Activated naive CD8-positive, alpha-beta T cell treated with anti-CD3 and anti-CD28 coated beads for 36 hours (primary cell): ENCODE measurements at regions not wholly inside any gene's neighbourhood (a gene's known extent, or its start where the extent isn't known, plus 50 kb on each side); places are given as distances from the start of the nearest gene placed in this dataset.
"Not testable (repeated sequence)": the region's sequence is repeated elsewhere in the genome, so short reads cannot be mapped to it uniquely, and the experiment has no call there.

Source experiments
- DNase-seq: peaks from one replicate; pipeline ENCODE4 v3.0.0; 2021
- H3K27ac Mint-ChIP-seq: one replicate; pipeline ENCODE4 v1.8.0; 2022; ENCODE audit warnings: mild to moderate bottlenecking, moderate library complexity, mixed read lengths
- H3K27me3 Mint-ChIP-seq: one replicate; pipeline ENCODE4 v1.8.0; 2022; ENCODE audit warnings: mild to moderate bottlenecking, mixed read lengths
- H3K36me3 Mint-ChIP-seq: one replicate; pipeline ENCODE4 v1.8.0; 2021; ENCODE audit warnings: mild to moderate bottlenecking, mixed read lengths
- H3K4me1 Mint-ChIP-seq: one replicate; pipeline ENCODE4 v1.8.0; 2021; ENCODE audit warnings: mixed read lengths
- H3K4me3 Mint-ChIP-seq: one replicate; pipeline ENCODE4 v1.8.0; 2022; ENCODE audit warnings: mild to moderate bottlenecking, moderate library complexity, mixed read lengths
- H3K9me3 Mint-ChIP-seq: one replicate; pipeline ENCODE4 v1.8.0; 2022; ENCODE audit warnings: mixed read lengths

DNA sequence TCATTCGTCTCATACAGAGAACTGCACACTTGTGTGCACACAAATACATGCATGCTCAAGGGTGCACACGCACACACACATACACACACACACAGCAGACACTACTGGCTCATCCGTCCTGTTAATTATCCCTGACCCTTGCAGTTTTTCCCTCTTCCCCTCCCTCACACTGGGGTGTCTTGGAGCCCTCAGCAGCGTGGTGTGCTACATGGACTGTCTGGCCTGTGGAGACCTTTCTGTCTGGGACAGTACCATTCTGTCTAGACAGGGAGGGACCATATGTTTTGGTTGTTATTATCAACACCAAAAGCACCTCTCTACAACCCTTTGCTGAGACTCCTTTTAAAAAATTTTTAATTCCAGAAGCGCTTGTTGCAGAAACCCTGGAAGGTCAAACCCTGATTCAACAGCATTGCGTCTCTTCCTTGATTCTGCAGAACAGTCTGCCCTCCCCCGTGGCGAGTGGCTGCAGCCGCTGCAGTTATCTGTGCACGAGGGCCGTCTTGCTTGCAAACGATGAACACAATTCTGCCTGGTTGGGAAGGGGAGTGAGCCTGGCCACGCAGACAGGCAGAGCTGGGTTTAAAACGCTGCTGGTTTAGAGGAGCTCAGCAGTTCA is 374.0 kb downstream of the IRS2 start:
- no peaks in the 10 kb centered on the region for H3K4me1 Mint-ChIP-seq
- H3K4me3 Mint-ChIP-seq: no peak overlapping the region

DNA sequence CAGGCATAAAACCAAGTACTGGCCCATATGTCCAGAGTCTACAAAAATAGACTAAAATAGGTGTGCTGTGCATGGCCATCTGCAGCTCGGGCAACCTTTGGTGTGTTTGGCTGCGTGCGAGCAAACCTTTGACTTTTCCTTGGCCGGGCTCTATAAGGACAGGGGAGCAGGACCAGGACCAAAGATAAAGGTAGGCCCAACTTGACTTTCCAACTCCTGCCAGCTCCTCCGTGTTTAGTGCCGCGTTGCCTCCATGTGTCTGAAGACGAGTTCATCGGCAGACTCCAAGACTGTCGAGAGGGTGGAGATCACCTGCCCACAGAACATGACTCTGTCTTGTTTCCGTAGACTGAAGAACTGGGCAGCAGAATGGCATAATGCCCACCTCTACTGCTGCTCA is 375.5 kb downstream of the IRS2 start:
- no peak overlapping the region for H3K27ac Mint-ChIP-seq
- no peak overlapping the region for H3K4me3 Mint-ChIP-seq
- no peaks in the 10 kb centered on the region for H3K36me3 Mint-ChIP-seq
- no peak for DNase-seq
- H3K9me3 Mint-ChIP-seq: no peaks in the 10 kb centered on the region
- no peaks in the 10 kb centered on the region for H3K4me1 Mint-ChIP-seq
- peaks cover 20% of the 10 kb centered on the region for H3K27me3 Mint-ChIP-seq

More for the DNA sequence above, 374.0 kb downstream of the IRS2 start:
- DNase-seq: no peak
- Mint-ChIP-seq H3K9me3 (no peaks in the 10 kb centered on the region), H3K36me3 (no peaks in the 10 kb centered on the region), H3K27ac (no peak overlapping the region), H3K27me3 (peaks cover 24% of the 10 kb centered on the region)

DNA sequence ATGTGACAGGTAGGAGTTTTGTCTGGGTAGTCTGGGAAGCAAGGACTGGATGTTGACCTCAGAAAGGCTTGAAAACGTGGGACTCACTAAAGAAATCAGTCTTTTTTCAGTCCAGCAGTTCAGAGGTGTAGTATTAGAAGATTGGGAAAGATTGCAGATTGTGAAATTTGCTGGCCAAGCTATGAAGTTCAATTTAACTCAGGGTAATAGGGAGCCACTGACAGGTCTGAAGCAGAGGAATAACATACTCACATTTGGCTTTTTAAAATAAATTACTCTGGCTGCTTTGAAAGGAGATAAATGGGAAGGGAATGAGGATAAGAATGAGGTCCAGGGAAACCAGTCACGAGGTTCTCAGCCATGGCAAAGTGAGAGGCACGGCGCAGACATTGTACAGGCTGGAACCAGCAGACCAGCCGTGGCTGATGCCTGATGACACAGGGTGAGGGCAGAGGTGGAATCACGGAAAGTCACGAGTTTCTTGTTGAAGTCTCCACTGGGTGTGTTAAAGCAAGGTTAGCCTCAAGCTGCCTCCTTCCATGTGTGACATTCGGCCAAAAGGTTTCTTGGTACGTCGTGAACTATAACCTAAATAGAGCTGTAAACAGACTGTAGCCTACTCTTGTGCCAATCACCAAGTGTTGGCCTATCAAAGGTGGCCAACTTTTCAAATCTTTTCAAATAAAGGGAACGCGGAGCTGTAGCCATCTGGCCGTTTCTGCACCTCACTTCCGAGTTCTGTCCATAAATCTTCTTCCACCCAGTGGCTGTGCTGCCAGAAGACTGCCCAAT is 377.6 kb downstream of the IRS2 start:
- no peak overlapping the region for H3K27ac Mint-ChIP-seq
- H3K4me1 Mint-ChIP-seq: no peaks in the 10 kb centered on the region
- peaks cover 1% of the 10 kb centered on the region for H3K9me3 Mint-ChIP-seq
- H3K4me3 Mint-ChIP-seq: no peak overlapping the region
- no peaks in the 10 kb centered on the region for H3K36me3 Mint-ChIP-seq
- no peak for DNase-seq
- H3K27me3 Mint-ChIP-seq: peaks cover 19% of the 10 kb centered on the region

DNA sequence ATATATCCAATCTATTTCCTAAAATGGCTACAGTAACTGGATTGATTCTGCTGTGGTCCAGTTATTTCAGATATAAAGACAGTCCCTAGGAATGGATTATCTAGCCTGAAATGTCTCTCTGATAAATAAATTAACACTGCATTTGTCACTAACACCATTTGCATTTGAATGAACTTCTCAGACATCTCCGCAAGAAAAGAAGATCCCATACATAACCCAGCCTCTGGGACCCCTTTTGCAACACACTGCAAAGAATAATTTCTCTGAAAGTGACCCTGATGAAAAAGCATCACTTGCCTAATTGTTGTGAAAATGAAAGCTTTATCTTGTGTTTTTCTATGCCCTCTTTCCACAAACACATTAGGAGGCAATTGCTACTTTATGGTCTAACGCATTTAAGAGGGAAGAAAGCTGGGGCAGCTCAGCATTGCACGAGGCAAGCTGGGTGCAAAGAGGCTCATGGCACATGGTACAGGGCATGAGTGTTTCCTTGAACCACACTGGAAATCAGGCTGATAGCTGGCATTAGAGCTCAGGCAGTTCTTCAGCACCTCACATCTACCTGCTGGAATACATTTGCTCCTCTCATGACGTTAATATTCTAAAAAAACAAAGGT is 379.9 kb downstream of the IRS2 start:
- Mint-ChIP-seq H3K27me3 (peaks cover 12% of the 10 kb centered on the region), H3K36me3 (no peaks in the 10 kb centered on the region), H3K4me1 (no peaks in the 10 kb centered on the region), H3K4me3 (no peak overlapping the region), H3K27ac (no peak overlapping the region), H3K9me3 (peaks cover 1% of the 10 kb centered on the region)
- no peak for DNase-seq

DNA sequence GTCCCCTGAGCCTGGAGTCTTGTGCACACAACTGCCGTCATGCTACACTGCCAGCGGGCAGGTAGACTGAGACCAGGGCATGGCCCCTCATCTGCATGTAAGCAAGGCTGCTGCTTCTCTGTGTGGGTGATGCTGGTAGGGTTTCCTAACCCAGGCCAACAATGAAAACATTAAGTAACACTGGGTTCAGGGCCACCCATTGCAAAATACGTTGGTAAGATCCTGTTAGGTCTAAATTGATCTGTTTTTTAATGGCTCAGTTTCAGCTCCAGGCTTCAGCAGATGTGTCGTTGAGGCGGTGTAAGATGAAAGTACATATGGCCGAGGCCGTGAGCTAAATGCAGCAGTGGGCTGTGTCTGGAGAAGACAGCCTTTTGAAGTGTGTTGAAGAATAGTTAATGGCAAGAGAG is 383.4 kb downstream of the IRS2 start:
- Mint-ChIP-seq H3K27me3 (peaks cover 16% of the 10 kb centered on the region), H3K36me3 (no peaks in the 10 kb centered on the region), H3K4me1 (no peaks in the 10 kb centered on the region), H3K4me3 (no peak overlapping the region), H3K9me3 (peaks cover 1% of the 10 kb centered on the region), H3K27ac (no peak overlapping the region)
- no peak for DNase-seq

DNA sequence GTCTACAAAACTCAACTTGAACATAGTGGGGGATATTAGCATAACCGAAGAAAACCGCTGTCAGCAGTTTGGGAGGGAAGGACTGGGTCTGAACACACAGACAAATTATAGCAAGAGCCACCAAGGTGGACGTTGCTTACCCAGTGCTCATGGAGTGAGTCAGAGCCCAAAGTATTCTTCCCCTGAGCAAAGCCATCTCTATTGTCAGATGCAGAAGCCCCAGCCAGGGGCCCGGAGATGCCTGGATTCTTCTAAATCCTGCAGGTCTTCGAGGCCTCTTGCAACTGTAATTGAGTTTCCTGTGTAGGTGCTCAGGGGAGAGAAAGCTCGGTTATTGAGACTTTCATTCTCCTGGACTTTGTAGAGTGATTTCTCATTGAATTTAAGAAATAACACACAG is 384.5 kb downstream of the IRS2 start:
- no peak overlapping the region for H3K4me3 Mint-ChIP-seq
- no peaks in the 10 kb centered on the region for H3K4me1 Mint-ChIP-seq

DNA sequence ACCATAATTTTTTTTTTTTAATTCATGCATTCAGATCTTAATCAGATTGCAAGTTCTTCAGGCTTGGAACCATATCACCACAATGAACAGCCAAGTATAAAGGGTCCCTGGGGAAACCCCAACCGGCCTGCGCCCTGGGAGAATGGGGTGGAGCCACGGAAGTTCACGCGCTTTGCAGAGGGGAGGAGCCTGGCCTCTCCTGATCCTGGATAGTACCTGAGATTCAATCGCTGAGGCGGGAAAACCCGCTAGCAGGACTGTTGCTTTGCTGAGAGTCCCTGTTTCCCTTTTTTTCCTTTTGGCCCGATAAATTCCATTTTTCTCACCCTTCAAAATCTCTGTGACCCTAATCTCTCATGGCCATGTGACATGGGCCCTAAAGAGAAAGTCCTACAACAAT is 385.1 kb downstream of the IRS2 start:
- Mint-ChIP-seq H3K4me3 (no peak overlapping the region), H3K36me3 (no peaks in the 10 kb centered on the region), H3K9me3 (peaks cover 1% of the 10 kb centered on the region), H3K4me1 (no peaks in the 10 kb centered on the region), H3K27me3 (peaks cover 16% of the 10 kb centered on the region), H3K27ac (no peak overlapping the region)
- DNase-seq: no peak

More for the DNA sequence above, 384.5 kb downstream of the IRS2 start:
- no peak overlapping the region for H3K27ac Mint-ChIP-seq
- no peak for DNase-seq
- peaks cover 1% of the 10 kb centered on the region for H3K9me3 Mint-ChIP-seq
- no peaks in the 10 kb centered on the region for H3K36me3 Mint-ChIP-seq
- H3K27me3 Mint-ChIP-seq: peaks cover 16% of the 10 kb centered on the region

DNA sequence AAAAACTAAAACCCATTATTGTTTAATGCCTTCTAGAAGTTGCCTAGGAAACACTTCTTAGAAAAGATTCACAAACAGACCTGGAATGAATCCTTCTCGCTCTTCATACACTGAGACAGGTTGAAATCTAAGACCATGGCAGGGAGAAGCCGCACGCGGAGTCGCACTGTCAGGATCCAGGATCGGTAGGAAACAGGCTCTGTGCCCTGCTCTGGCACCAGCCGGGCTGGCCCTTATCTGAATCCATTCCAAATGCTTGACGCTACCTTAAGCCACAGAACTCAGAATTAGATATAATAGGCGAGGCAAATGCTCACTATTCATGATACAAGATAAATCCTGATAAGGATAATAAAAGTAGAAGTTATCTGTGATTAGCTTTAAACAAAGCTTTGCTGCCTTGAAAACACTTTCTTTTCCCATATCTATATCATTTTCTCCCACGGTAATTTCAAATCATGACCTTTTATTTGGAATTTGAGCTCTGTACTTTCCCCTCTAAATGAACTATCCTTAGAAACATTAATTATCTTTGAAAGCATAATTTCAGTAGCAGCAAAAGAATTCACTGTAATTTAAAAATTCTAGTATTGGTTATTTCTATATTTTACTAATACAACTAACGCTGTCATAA is 385.6 kb downstream of the IRS2 start:
- H3K4me3 Mint-ChIP-seq: no peak overlapping the region
- no peaks in the 10 kb centered on the region for H3K4me1 Mint-ChIP-seq
- H3K9me3 Mint-ChIP-seq: peaks cover 1% of the 10 kb centered on the region
- peaks cover 16% of the 10 kb centered on the region for H3K27me3 Mint-ChIP-seq
- DNase-seq: no peak
- no peak overlapping the region for H3K27ac Mint-ChIP-seq
- no peaks in the 10 kb centered on the region for H3K36me3 Mint-ChIP-seq

DNA sequence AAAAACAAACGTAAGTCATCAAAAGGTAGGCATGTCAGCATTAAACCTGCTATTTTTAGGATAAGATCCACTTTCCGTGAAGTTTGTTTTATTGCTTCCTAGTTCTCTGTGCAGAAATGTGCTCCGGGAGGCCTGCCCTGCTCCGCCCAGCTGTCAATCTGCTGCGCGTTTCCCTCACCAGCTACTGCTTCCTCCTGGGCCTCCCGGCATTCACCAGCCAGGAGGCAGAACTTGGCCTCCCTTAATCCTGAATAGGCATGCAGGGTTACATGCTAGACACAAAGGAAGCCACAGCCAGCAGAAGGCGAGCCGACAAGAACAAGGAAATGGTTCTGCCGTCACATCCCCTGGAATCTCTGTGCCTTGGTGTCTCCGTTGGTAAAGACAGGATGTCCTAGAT is 386.2 kb downstream of the IRS2 start:
- peaks cover 16% of the 10 kb centered on the region for H3K27me3 Mint-ChIP-seq
- H3K4me3 Mint-ChIP-seq: no peak overlapping the region
- H3K36me3 Mint-ChIP-seq: no peaks in the 10 kb centered on the region
- no peak overlapping the region for H3K27ac Mint-ChIP-seq
- peaks cover 1% of the 10 kb centered on the region for H3K9me3 Mint-ChIP-seq
- no peaks in the 10 kb centered on the region for H3K4me1 Mint-ChIP-seq
- no peak for DNase-seq

DNA sequence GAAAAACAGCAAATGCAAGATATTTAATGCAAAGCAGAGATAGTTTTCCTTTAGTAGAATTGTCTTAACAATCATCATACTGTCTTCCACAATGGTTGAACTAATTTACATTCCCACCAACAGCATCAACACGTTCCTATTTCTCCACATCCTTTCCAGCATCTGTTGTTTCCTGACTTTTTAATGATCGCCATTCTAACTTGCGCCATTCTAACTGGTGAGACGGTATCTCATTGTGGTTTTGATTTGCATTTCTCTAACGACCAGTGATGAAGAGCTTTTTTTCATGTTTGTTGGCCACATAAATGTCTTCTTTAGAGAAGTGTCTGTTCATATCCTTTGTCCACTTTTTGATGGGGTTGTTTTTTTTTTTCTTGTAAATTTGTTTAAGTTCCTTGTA is 388.3 kb downstream of the IRS2 start:
- not testable (repeated sequence) for H3K4me1 Mint-ChIP-seq
- peaks cover 16% of the 10 kb centered on the region for H3K27me3 Mint-ChIP-seq

DNA sequence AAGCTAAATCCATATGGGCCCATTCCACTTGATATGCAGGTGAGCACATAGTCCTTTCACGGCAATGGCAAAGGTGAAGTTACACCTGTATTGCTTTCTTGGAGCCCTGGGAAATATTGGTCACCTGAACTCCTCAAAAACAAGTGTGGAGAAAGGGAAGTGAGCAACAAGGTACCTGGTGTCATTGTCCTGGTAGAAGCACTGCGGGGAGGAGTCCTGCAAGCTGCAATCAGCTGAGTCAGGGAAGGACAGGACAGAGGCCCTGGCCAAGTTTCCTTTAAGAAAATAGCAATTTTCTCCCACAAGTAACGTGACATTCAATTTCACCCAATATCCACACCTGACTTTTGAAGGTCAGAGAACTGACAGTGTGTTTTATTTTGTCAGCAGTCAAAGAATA is 389.1 kb downstream of the IRS2 start:
- no peaks in the 10 kb centered on the region for H3K9me3 Mint-ChIP-seq
- peaks cover 16% of the 10 kb centered on the region for H3K27me3 Mint-ChIP-seq
- H3K36me3 Mint-ChIP-seq: no peaks in the 10 kb centered on the region
- no peak overlapping the region for H3K4me3 Mint-ChIP-seq
- H3K27ac Mint-ChIP-seq: no peak overlapping the region
- H3K4me1 Mint-ChIP-seq: no peaks in the 10 kb centered on the region
- DNase-seq: no peak

More for the DNA sequence above, 388.3 kb downstream of the IRS2 start:
- not testable (repeated sequence) for H3K27ac Mint-ChIP-seq, H3K4me3 Mint-ChIP-seq, DNase-seq, H3K36me3 Mint-ChIP-seq, H3K9me3 Mint-ChIP-seq

DNA sequence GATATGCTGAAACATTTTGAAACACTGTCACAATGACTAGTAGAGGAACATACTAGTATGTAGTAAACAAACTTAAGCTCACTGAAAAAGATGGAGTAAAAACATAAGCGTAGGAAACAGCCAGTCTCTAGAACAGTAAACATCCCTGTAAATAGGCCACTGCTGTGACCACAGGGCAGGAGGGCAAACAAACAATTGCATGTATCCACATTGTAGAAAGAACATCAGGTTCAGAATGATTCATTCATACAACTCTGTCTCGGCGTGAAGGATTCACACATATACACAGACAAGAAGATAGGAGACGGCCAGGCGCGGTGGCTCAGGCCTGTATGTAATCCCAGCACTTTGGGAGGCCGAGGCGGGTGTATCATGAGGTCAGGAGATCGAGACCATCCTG is 390.1 kb downstream of the IRS2 start:
- Mint-ChIP-seq H3K4me1 (no peaks in the 10 kb centered on the region), H3K27me3 (peaks cover 19% of the 10 kb centered on the region), H3K36me3 (no peaks in the 10 kb centered on the region), H3K4me3 (no peak overlapping the region), H3K9me3 (no peaks in the 10 kb centered on the region), H3K27ac (no peak overlapping the region)
- no peak for DNase-seq

DNA sequence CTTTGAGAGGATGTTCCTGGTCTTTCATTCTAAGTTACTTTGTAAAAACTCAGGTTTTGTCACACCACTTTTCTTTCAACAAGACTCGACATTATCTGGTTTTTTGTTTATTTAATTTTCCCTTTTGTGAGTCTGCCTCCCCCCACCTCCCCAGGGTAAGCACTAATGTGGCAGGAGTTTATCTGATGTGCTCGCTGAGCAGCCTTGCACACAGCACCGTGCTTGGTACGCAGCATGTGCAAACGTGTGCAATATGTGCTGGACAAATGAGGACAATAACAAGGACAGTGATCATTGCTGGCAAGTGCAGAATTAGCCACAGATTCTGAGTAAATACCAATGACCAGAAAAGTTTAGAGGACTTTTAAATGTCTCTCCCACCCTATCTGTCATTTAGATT is 391.4 kb downstream of the IRS2 start:
- no peak for DNase-seq
- Mint-ChIP-seq H3K9me3 (no peaks in the 10 kb centered on the region), H3K27ac (no peak overlapping the region), H3K27me3 (peaks cover 15% of the 10 kb centered on the region), H3K36me3 (no peaks in the 10 kb centered on the region), H3K4me1 (no peaks in the 10 kb centered on the region), H3K4me3 (no peak overlapping the region)

DNA sequence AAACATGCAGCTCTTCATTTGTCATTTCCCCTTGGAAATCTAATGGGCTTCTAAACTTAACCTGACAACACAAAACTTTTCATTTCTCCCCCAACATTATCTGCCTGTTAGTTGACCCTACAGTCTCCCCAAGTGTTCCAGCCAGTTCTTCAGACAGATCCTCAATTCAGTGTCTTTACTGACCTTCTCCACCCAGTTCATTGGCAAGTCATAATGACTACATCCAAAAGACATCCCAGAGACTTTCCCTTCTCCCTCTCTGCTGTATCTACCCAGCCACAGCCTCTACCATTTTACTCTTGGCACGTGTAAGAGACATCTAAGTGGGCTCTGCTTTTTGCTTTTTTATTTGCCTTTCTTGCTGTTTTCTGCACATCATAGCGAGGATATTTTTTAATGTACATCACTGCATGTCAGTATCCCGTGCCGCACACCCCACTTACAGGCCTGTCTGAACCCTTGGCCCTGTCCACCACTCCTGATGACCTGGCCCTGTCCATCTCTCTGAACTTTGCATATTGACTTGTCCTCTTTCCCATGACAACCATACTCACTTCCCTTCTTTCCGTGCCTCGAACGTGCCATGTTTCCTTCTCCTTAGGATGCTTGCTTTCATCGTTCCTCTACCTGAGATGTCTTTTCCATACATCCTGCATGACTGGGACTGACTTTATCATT is 391.9 kb downstream of the IRS2 start:
- no peaks in the 10 kb centered on the region for H3K9me3 Mint-ChIP-seq

DNA sequence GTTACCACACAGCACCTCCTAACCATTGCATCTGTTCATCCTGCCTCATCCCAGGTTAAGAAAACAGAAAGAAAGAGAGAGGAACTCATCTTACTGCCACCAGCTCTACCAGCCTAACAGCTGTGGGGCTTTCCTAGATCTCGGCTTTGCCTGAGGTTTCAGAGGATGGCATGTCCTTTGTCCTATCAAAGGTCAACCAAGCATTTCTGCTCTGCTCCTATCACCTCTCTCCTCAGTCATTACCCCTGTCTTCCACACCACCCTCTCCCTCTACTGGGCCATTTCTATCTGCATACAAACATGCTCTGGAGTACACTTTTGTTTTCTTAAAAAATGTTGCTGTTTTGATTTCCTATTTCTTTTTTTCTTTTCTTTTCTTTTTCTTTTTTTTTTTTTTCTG is 393.3 kb downstream of the IRS2 start:
- Mint-ChIP-seq H3K36me3 (no peaks in the 10 kb centered on the region), H3K27ac (no peak overlapping the region), H3K4me3 (no peak overlapping the region), H3K4me1 (no peaks in the 10 kb centered on the region), H3K27me3 (peaks cover 5% of the 10 kb centered on the region), H3K9me3 (no peaks in the 10 kb centered on the region)
- DNase-seq: no peak

More for the DNA sequence above, 391.9 kb downstream of the IRS2 start:
- Mint-ChIP-seq H3K4me3 (no peak overlapping the region), H3K36me3 (no peaks in the 10 kb centered on the region), H3K4me1 (no peaks in the 10 kb centered on the region), H3K27ac (no peak overlapping the region), H3K27me3 (peaks cover 14% of the 10 kb centered on the region)
- no peak for DNase-seq
